NOMO-1 treated with DMSO at 0.1 percent for 48 hours (cell line): ENCODE measurements at regions not wholly inside any gene's neighbourhood (a gene's known extent, or its start where the extent isn't known, plus 50 kb on each side); places are given as distances from the start of the nearest gene placed in this dataset.
A peak's percentile ranks its signal among the peaks of the same experiment; 100 is the strongest.
"Not testable (repeated sequence)": the region's sequence is repeated elsewhere in the genome, so short reads cannot be mapped to it uniquely, and the experiment has no call there.

Experiments used
- DNase-seq: peaks from one replicate; lab custom pipeline; 2025; ENCODE audit not compliant: unreplicated experiment; lab: John Stamatoyannopoulos, UW

- no peak for DNase-seq
These were observed 109.5 kb upstream of the MAN2A1 start for GRCh38 chr5:109580225-109580624.

- DNase-seq = no peak
These were observed 114.2 kb upstream of the MAN2A1 start for GRCh38 chr5:109575506-109575905.

- no peak for DNase-seq
These were observed 114.7 kb upstream of the MAN2A1 start for GRCh38 chr5:109574985-109575384.

GRCh38 chr5:109573766-109574165 lies 116.0 kb upstream of the MAN2A1 start:
- DNase-seq = no peak

- no peak for DNase-seq
These were observed 116.5 kb upstream of the MAN2A1 start for GRCh38 chr5:109573256-109573655.

- DNase-seq = no peak
These were observed 117.9 kb upstream of the MAN2A1 start for GRCh38 chr5:109571785-109572184.

- DNase-seq = no peak
These were observed 119.3 kb upstream of the MAN2A1 start for GRCh38 chr5:109570362-109570874.

- DNase-seq = peak; percentile 71
These were observed 122.2 kb upstream of the MAN2A1 start for GRCh38 chr5:109567374-109568044.

- no peak for DNase-seq
These were observed 123.4 kb upstream of the MAN2A1 start for GRCh38 chr5:109566361-109566760.

GRCh38 chr5:109563739-109564138 lies 126.0 kb upstream of the MAN2A1 start:
- peak; percentile 69 for DNase-seq

GRCh38 chr5:109563189-109563588 lies 126.5 kb upstream of the MAN2A1 start:
- no peak for DNase-seq

GRCh38 chr5:109562441-109562840 lies 127.3 kb upstream of the MAN2A1 start:
- DNase-seq = no peak

- no peak for DNase-seq
These were observed 128.3 kb upstream of the MAN2A1 start for GRCh38 chr5:109561447-109561846.

- DNase-seq = no peak
These were observed 129.2 kb upstream of the MAN2A1 start for GRCh38 chr5:109560554-109560953.

- no peak for DNase-seq
These were observed 130.8 kb upstream of the MAN2A1 start for GRCh38 chr5:109558952-109559351.

GRCh38 chr5:109558364-109558763 lies 131.4 kb upstream of the MAN2A1 start:
- DNase-seq = no peak

GRCh38 chr5:109553846-109554245 lies 135.9 kb upstream of the MAN2A1 start:
- no peak for DNase-seq

- not testable (repeated sequence) for DNase-seq
These were observed 138.5 kb upstream of the MAN2A1 start for GRCh38 chr5:109551234-109551633.

- DNase-seq = no peak
These were observed 139.7 kb upstream of the MAN2A1 start for GRCh38 chr5:109550077-109550476.

GRCh38 chr5:109546461-109546860 lies 136.7 kb upstream of the PJA2 start:
- DNase-seq = peak; percentile 1

- DNase-seq = not testable (repeated sequence)
These were observed 135.1 kb upstream of the PJA2 start for GRCh38 chr5:109544873-109545272.

GRCh38 chr5:109538692-109539091 lies 128.9 kb upstream of the PJA2 start:
- not testable (repeated sequence) for DNase-seq

- not testable (repeated sequence) for DNase-seq
These were observed 125.3 kb upstream of the PJA2 start for GRCh38 chr5:109535090-109535489.
